Activated CD4-positive, alpha-beta memory T cell treated with anti-CD3 and anti-CD28 coated beads, Interleukin-2, amount 10 ng/mL, durations not matched to agents 7 days and 5 days (primary cell): ENCODE measurements at regions not wholly inside any gene's neighbourhood (a gene's known extent, or its start where the extent isn't known, plus 50 kb on each side); places are given as distances from the start of the nearest gene placed in this dataset.

Source experiments
- CTCF ChIA-PET: fragments of 350-600 bp; sonication (Branson Sonifier 250); formaldehyde crosslinking; loops from one replicate; lab custom pipeline; 2021; ENCODE audit warnings: antibody characterized with exemption, inconsistent platforms; lab: Charles Lee
- POLR2A ChIA-PET: fragments of 350-600 bp; sonication (Branson Sonifier 250); formaldehyde crosslinking; loops from one replicate; lab custom pipeline; 2021; ENCODE audit warnings: antibody characterized with exemption; lab: Charles Lee
- DNase-seq: peaks from one replicate; pipeline ENCODE4 v3.0.0-alpha.2; 2020
- H3K27ac Mint-ChIP-seq: one replicate; pipeline ENCODE4 v1.8.0; 2021; ENCODE audit warnings: mild to moderate bottlenecking, mixed read lengths
- H3K27me3 Mint-ChIP-seq: one replicate; pipeline ENCODE4 v1.8.0; 2021; ENCODE audit warnings: mixed read lengths
- H3K36me3 Mint-ChIP-seq: one replicate; pipeline ENCODE4 v1.8.0; 2021; ENCODE audit warnings: low read depth, mixed read lengths
- H3K4me1 Mint-ChIP-seq: one replicate; pipeline ENCODE4 v1.8.0; 2021; ENCODE audit warnings: mixed read lengths
- H3K4me3 Mint-ChIP-seq: one replicate; pipeline ENCODE4 v1.8.0; 2021; ENCODE audit warnings: mild to moderate bottlenecking, mixed read lengths
- H3K9me3 Mint-ChIP-seq: one replicate; pipeline ENCODE4 v1.8.0; 2021; ENCODE audit warnings: mixed read lengths

DNA sequence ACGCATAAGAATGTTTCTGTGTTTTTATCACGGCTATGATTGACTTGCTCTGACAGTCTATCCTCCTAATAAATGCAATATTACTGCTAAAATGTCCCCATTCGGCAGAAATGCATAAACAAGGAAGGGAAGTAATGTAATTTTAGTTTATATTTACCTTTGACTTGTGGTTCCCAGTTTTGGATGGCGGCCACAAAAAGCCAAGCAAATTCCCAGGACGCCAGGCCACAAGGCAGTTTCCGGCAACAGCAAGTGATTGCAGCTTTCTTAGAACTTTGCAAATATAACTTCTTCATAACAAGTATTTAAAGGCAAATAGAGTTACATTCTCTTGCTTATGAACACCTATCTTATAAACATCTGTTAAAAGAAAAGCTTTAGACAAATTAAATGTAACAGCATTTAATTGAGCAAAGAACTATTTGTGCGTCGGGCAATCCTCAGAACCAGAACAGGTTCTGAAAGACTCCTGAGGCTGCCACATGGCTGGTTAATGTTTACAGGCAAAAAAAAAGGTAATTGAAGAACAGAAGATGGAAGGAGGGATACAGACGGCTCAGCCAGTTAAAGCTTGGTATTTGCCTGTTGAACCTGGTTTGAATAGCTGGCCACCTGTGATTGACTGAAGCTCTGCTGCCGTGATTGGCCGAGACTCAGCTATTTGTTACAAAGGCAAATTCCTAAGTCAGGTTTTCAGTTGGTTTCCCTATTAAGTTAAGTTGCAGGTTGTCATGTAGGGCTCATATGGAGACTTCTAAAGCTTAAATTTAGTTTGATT, 80.8 kb downstream of the C21orf91 start:
- ChIA-PET CTCF (interaction anchor here (0.9 kb wide), 1 partner anchor 185 kb away, joined by 3 read pairs; no protein-coding TSS in a partner anchor), POLR2A (no interaction called here)
- no peaks in the 10 kb centered on the region for H3K36me3 Mint-ChIP-seq
- no peaks in the 10 kb centered on the region for H3K4me1 Mint-ChIP-seq
- no peak overlapping the region for H3K4me3 Mint-ChIP-seq
- H3K27ac Mint-ChIP-seq, result no peak overlapping the region
- H3K27me3 Mint-ChIP-seq, result no peaks in the 10 kb centered on the region
- no peak for DNase-seq
- peaks cover 8% of the 10 kb centered on the region for H3K9me3 Mint-ChIP-seq

GRCh38 chr21:17736072-17736471, 83.1 kb downstream of the C21orf91 start:
- Mint-ChIP-seq H3K9me3 (peaks cover 3% of the 10 kb centered on the region), H3K4me1 (no peaks in the 10 kb centered on the region), H3K36me3 (no peaks in the 10 kb centered on the region), H3K4me3 (no peak overlapping the region), H3K27ac (no peak overlapping the region), H3K27me3 (no peaks in the 10 kb centered on the region)
- ChIA-PET CTCF (interaction anchor here (1.1 kb wide), 1 partner anchor 57 kb away, joined by 3 read pairs; no protein-coding TSS in a partner anchor), POLR2A (no interaction called here)
- no peak for DNase-seq

DNA sequence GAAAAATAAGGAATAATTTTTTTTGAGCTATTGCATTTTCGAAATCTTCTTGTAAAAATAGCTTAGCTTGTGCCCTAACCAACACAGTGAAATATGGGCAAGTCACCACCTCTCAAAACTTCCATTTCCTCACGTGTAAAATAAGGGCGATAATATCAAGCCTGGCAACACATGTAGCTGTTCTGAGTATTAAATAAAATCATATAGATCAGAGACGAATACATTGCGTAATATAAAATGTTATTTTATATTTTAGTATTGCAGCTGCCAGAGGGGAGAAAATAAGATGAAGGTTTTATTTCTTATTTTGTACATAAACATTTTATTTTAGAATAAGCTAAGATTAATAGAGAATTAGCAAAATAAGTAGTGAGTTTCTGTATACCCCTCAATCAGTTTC, 85.9 kb downstream of the C21orf91 start:
- no peak for DNase-seq
- H3K4me1 Mint-ChIP-seq, result no peaks in the 10 kb centered on the region
- H3K36me3 Mint-ChIP-seq, result no peaks in the 10 kb centered on the region
- ChIA-PET POLR2A (interaction anchor here (1.2 kb wide), 1 partner anchor 85 kb away, joined by 4 read pairs; no protein-coding TSS in a partner anchor), CTCF (no interaction called here)
- H3K27ac Mint-ChIP-seq, result no peak overlapping the region
- H3K4me3 Mint-ChIP-seq, result no peak overlapping the region
- H3K9me3 Mint-ChIP-seq, result peaks cover 3% of the 10 kb centered on the region
- H3K27me3 Mint-ChIP-seq, result no peaks in the 10 kb centered on the region

GRCh38 chr21:17732306-17732705, 86.8 kb downstream of the C21orf91 start:
- ChIA-PET CTCF (no interaction called here), POLR2A (interaction anchor here (1.2 kb wide), 1 partner anchor 86 kb away, joined by 4 read pairs; no protein-coding TSS in a partner anchor)
- no peak for DNase-seq
- Mint-ChIP-seq H3K36me3 (no peaks in the 10 kb centered on the region), H3K4me3 (no peak overlapping the region), H3K27ac (no peak overlapping the region), H3K9me3 (peaks cover 3% of the 10 kb centered on the region), H3K27me3 (no peaks in the 10 kb centered on the region), H3K4me1 (no peaks in the 10 kb centered on the region)

DNA sequence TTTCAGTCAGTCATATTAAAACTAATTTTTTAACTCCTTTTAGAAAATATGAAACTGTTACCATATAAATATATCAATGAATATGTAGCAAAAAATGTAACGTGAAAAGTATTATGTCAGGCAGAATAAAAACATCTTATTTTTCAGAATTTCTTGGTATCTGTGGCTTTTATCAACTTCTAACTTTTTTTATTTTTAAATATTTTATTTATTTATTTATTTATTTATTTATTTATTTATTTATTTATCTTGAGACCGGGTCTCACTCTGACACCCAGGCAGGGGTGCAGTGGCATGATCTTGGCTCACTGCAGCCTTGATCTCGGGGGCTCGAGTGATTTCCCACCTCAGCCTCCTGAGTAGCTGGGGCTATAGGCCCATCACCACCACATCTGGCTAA, 87.6 kb downstream of the C21orf91 start:
- ChIA-PET CTCF (interaction anchor here (1.0 kb wide), 1 partner anchor 78 kb away, joined by 3 read pairs; no protein-coding TSS in a partner anchor), POLR2A (no interaction called here)
- Mint-ChIP-seq H3K36me3 (no peaks in the 10 kb centered on the region), H3K4me1 (no peaks in the 10 kb centered on the region), H3K9me3 (peaks cover 3% of the 10 kb centered on the region), H3K27me3 (no peaks in the 10 kb centered on the region), H3K27ac (no peak overlapping the region), H3K4me3 (no peak overlapping the region)
- no peak for DNase-seq

DNA sequence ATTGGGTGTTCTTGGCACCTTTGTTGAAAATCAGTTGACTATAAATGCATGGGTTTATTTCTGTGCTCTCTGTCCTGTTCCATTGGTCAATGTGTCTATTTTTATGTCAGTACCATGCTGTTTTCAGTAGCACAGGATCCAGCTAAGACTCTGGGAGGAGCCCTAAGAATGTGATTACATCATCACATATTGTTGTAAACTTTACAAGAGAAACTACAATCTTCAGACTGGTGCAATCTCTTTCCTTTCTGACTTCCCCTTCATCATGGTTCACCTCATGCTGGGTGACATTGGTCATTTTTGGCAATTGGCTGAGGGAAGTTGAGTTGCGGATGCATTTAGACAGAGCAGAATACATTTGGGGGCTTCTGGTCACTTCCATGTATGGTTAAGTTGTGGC, 88.4 kb downstream of the C21orf91 start:
- no peak overlapping the region for H3K27ac Mint-ChIP-seq
- POLR2A ChIA-PET, result no interaction called here
- no peaks in the 10 kb centered on the region for H3K9me3 Mint-ChIP-seq
- H3K4me1 Mint-ChIP-seq, result no peaks in the 10 kb centered on the region
- DNase-seq, result no peak
- no peaks in the 10 kb centered on the region for H3K36me3 Mint-ChIP-seq
- no peak overlapping the region for H3K4me3 Mint-ChIP-seq
- H3K27me3 Mint-ChIP-seq, result no peaks in the 10 kb centered on the region
- CTCF ChIA-PET, result interaction anchor here (1.0 kb wide), 1 partner anchor 79 kb away, joined by 3 read pairs; no protein-coding TSS in a partner anchor

DNA sequence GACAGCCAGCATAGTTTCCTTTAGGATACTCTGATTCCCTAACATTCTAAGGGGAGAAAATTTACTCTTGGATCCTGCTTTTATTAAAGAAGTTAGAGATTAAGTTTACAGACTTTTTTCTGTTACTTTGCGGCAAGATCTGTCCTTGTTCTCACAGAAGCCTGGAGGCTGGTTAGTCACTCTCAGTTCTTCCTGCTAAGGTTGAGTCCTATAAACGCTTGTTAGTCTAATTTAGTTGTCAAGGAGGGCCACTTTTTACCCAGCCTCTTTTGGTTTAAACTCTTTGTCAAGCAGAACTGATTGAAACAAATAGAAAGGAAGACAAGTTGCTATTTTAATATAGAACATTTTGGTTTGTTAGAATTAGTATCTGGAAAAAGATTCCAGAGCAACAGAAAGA, 89.7 kb downstream of the C21orf91 start:
- ChIA-PET CTCF (no interaction called here), POLR2A (no interaction called here)
- no peaks in the 10 kb centered on the region for H3K27me3 Mint-ChIP-seq
- no peaks in the 10 kb centered on the region for H3K9me3 Mint-ChIP-seq
- H3K36me3 Mint-ChIP-seq, result no peaks in the 10 kb centered on the region
- H3K4me1 Mint-ChIP-seq, result no peaks in the 10 kb centered on the region
- DNase-seq, result no peak
- H3K4me3 Mint-ChIP-seq, result no peak overlapping the region
- H3K27ac Mint-ChIP-seq, result no peak overlapping the region

- CTCF ChIA-PET, result no interaction called here
- Mint-ChIP-seq H3K36me3 (no peaks in the 10 kb centered on the region), H3K9me3 (no peaks in the 10 kb centered on the region), H3K4me3 (no peak overlapping the region), H3K4me1 (no peaks in the 10 kb centered on the region), H3K27me3 (no peaks in the 10 kb centered on the region), H3K27ac (no peak overlapping the region)
- no peak for DNase-seq
- POLR2A ChIA-PET, result no interaction called here
Measured at GRCh38 chr21:17727361-17727760, 91.8 kb downstream of the C21orf91 start.

DNA sequence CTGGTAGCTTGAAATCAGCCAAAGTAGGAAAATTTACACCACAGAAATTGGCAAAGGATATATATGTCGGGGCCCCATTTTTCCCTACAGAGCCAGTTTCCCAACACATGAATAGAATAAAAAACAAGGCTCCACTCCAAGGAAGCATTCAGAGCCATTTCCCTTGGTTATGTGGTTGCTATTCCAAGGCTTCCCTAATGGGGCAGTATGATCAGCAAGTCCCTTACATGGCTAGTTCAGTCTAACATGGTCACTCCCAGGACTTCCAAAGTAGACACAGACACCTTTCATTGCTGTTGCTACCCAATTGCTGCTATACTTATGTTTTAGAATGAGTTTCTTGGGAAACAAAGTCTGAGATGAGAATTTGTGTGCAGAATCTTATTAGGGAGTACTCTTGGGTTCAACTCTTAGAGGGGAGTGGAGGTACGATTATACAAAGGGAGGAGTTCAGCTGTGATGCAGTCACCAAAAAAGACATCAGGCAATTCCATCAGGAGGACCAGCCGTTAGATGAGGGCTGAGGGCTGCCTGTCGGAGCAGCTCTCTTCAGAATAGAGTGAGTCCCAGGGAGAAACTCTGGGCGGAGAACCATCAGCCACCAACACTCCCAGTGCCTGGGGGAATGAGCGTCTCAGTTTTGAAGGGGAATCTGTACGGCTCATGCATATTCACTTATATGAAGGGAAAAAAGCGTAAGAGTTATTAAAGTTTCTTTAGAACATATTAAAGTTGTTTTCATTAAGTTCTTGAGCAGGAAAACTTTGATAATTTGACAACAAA, 92.9 kb downstream of the C21orf91 start:
- Mint-ChIP-seq H3K36me3 (no peaks in the 10 kb centered on the region), H3K27me3 (no peaks in the 10 kb centered on the region), H3K27ac (no peak overlapping the region), H3K4me1 (no peaks in the 10 kb centered on the region), H3K4me3 (no peak overlapping the region), H3K9me3 (no peaks in the 10 kb centered on the region)
- POLR2A ChIA-PET, result no interaction called here
- CTCF ChIA-PET, result interaction anchor here (1.3 kb wide), 1 partner anchor 178 kb away, joined by 3 read pairs; no protein-coding TSS in a partner anchor
- no peak for DNase-seq

DNA sequence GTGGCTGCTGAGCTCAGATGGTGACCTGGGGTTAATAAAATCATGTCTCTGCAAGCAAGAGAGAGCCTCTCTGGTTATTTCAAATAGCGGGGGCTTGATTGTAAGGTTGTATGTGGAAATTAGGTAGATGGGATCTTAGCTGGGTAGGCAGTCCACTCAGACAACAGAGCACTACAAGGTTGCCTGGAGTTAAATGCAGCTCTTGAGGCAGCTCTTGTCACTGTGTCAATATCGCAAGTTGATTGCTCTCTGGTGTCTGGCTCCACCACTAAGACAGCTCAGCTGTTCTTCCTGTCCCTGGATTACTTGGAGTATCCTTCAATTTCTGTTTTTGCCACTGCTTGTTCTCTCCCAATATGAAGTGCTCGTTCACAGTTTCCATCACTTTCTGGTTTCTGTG, 93.8 kb downstream of the C21orf91 start:
- Mint-ChIP-seq H3K9me3 (no peaks in the 10 kb centered on the region), H3K4me1 (no peaks in the 10 kb centered on the region), H3K27me3 (no peaks in the 10 kb centered on the region), H3K27ac (no peak overlapping the region), H3K36me3 (no peaks in the 10 kb centered on the region), H3K4me3 (no peak overlapping the region)
- DNase-seq, result no peak
- POLR2A ChIA-PET, result no interaction called here
- CTCF ChIA-PET, result interaction anchor here (1.3 kb wide), 1 partner anchor 178 kb away, joined by 3 read pairs; no protein-coding TSS in a partner anchor

- Mint-ChIP-seq H3K27ac (no peak overlapping the region), H3K27me3 (peaks cover 4% of the 10 kb centered on the region), H3K4me3 (no peak overlapping the region), H3K36me3 (peaks cover 2% of the 10 kb centered on the region), H3K9me3 (peaks cover 10% of the 10 kb centered on the region), H3K4me1 (peaks cover 13% of the 10 kb centered on the region)
- ChIA-PET CTCF (no interaction called here), POLR2A (no interaction called here)
- DNase-seq, result no peak
Measured at GRCh38 chr21:17712887-17713286, 100.2 kb upstream of the BTG3 start.

DNA sequence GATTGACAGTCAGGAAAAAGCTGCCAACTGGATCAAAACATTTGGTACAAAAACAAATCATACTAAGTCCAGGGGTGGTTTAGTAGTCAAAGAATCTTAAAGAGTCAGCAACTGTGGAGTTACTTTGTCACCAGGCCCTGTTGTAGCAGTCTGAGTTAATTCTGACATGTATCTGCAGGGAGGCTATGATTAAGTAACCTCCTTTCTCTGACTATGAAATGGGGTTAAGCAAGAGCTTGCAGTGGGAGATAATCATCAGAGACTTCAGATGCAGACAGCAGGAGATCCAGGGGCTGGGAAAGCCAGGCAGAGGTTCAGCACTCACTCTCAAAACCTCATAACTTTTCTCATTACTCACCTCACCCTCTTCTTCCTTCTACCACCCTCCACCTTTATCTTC, 99.2 kb upstream of the BTG3 start:
- peaks cover 4% of the 10 kb centered on the region for H3K27me3 Mint-ChIP-seq
- ChIA-PET POLR2A (no interaction called here), CTCF (no interaction called here)
- DNase-seq, result no peak
- H3K4me3 Mint-ChIP-seq, result no peak overlapping the region
- H3K4me1 Mint-ChIP-seq, result peaks cover 13% of the 10 kb centered on the region
- peaks cover 10% of the 10 kb centered on the region for H3K9me3 Mint-ChIP-seq
- H3K27ac Mint-ChIP-seq, result no peak overlapping the region
- H3K36me3 Mint-ChIP-seq, result peaks cover 5% of the 10 kb centered on the region

DNA sequence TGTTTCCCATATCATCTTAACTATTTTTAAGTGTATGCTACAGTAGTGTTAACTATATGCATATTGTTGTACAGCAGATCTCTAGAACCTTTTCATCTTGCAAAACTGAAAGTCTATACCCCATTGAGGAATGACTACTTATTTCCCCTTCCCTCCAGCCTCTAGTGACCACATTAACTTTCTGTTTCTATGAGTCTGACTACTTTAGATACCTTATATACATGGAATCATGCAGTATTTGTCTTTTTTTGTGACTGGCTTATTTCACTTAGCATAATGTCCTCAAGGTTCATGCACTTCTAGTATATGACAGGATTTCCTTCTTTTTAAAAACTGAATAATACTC, 96.5 kb upstream of the BTG3 start:
- H3K4me3 Mint-ChIP-seq, result no peak overlapping the region
- CTCF ChIA-PET, result no interaction called here

More for the DNA sequence above, 96.5 kb upstream of the BTG3 start:
- Mint-ChIP-seq H3K9me3 (peaks cover 13% of the 10 kb centered on the region), H3K27ac (no peak overlapping the region), H3K36me3 (peaks cover 5% of the 10 kb centered on the region), H3K4me1 (peaks cover 13% of the 10 kb centered on the region), H3K27me3 (peaks cover 11% of the 10 kb centered on the region)
- POLR2A ChIA-PET, result no interaction called here
- DNase-seq, result no peak
